GM23338 (cell line): ENCODE measurements at regions not wholly inside any gene's neighbourhood (a gene's known extent, or its start where the extent isn't known, plus 50 kb on each side); places are given as distances from the start of the nearest gene placed in this dataset.
A peak's percentile ranks its signal among the peaks of the same experiment; 100 is the strongest.

Experiments
- CTCF ChIP-seq, 2 experiments: fragments of 200-600 bp in 1 of 2; sonication (generic) in 1 of 2; conservative IDR thresholded peaks; 2 replicates each; pipeline versions ENCODE4 v1.5.1 to v1.6.1; 2016 to 2017; ENCODE audit warnings: antibody characterized with exemption in 2 of 2, low read depth in 2 of 2, mild to moderate bottlenecking in 2 of 2, moderate library complexity in 1 of 2
- EZH2 ChIP-seq: fragments of 200-600 bp; sonication (generic); IDR thresholded peaks from one replicate; pipeline ENCODE4 v1.8.0; 2017; ENCODE audit warnings: antibody characterized with exemption, mild to moderate bottlenecking, low read depth; ENCODE audit not compliant: unreplicated experiment

- peak in 1 of 2 experiments; percentile 17; a peak in 2 of 4 replicates for TF ChIP-seq CTCF (conservative IDR thresholded peaks at IDR 0.05; ENCODE audit: low read depth in 2 of 2)
- TF ChIP-seq EZH2 = peak; percentile 89
These were observed 129.9 kb downstream of the KBTBD2 start for GRCh38 chr7:32761451-32762205.
